BE2C (cell line): ENCODE measurements at regions not wholly inside any gene's neighbourhood (a gene's known extent, or its start where the extent isn't known, plus 50 kb on each side); places are given as distances from the start of the nearest gene placed in this dataset.

ENCODE experiments used
- DNase-seq: peaks from one replicate; pipeline ENCODE4 v3.0.0-alpha.2; 2020
- H3K27me3 ChIP-seq: fragments of 250-450 bp; sonication (Bioruptor Pico); 2 replicates; pipeline ENCODE4 v1.5.1; 2020; ENCODE audit warnings: mild to moderate bottlenecking
- H3K36me3 ChIP-seq: fragments of 250-450 bp; sonication (Bioruptor Pico); 2 replicates; pipeline ENCODE4 v1.5.1; 2020; ENCODE audit warnings: mild to moderate bottlenecking
- H3K4me1 ChIP-seq: fragments of 250-450 bp; sonication (Bioruptor Pico); 2 replicates; pipeline ENCODE4 v1.5.1; 2020
- H3K4me3 ChIP-seq: 2 replicates; pipeline ENCODE4 v1.5.1; 2011; ENCODE audit warnings: low read depth, low read length
- H3K9me3 ChIP-seq: fragments of 250-450 bp; sonication (Bioruptor Pico); 2 replicates; pipeline ENCODE4 v1.5.1; 2020
- TF ChIP-seq, protein P1 (sequence below): IDR thresholded peaks from 2 replicates; pipeline ENCODE4 v1.5.1; 2012; ENCODE audit warnings: mild to moderate bottlenecking, low read depth, low read length

DNA sequence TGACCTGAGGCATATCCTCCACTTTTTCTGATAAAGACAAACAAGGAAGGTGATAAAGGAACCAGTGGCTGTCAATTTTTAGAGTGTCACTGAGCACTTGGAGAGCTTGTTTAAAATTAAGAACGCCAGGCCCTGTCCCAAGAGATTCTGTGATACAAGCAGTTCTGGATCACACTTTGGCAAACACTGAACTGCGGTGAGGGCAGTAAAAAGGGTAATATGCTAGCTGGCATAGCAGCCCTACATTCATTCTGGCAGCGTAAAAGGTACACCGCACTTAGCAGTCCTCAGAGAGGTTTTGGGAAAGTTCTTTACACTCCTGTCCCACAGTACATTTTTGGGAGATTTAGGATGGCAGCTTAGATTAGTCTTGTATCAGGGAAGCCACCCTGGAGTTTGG lies 101.3 kb upstream of the CCDC150 start:
- Histone ChIP-seq H3K4me1 (peaks cover 18% of the 10 kb centered on the region), H3K36me3 (no peaks in the 10 kb centered on the region)

DNA sequence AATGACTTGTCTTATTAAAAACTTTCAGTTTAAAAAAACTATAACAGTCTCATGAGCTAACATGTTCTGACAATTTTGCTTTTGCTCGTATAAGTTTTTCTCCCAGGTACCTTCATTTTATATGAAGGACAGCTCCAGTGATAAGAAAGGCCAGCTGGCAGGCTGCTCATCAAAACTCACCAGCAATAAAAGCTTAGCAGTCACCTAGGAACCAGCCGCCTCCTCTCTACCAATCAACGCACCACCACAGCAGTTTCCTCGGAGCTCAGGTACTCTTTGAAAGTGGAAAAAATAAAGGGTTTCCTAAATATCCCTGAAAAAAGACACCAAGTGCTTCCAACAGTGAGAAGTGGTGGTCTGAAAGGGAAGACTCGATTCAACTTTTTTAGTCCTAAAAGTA lies 100.9 kb upstream of the CCDC150 start:
- TF ChIP-seq, protein P1, sequence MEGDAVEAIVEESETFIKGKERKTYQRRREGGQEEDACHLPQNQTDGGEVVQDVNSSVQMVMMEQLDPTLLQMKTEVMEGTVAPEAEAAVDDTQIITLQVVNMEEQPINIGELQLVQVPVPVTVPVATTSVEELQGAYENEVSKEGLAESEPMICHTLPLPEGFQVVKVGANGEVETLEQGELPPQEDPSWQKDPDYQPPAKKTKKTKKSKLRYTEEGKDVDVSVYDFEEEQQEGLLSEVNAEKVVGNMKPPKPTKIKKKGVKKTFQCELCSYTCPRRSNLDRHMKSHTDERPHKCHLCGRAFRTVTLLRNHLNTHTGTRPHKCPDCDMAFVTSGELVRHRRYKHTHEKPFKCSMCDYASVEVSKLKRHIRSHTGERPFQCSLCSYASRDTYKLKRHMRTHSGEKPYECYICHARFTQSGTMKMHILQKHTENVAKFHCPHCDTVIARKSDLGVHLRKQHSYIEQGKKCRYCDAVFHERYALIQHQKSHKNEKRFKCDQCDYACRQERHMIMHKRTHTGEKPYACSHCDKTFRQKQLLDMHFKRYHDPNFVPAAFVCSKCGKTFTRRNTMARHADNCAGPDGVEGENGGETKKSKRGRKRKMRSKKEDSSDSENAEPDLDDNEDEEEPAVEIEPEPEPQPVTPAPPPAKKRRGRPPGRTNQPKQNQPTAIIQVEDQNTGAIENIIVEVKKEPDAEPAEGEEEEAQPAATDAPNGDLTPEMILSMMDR: no peak
- DNase-seq: no peak
- no peaks in the 10 kb centered on the region for H3K36me3 ChIP-seq
- peaks cover 14% of the 10 kb centered on the region for H3K4me1 ChIP-seq
- no peaks in the 10 kb centered on the region for H3K27me3 ChIP-seq
- no peak overlapping the region for H3K4me3 ChIP-seq
- H3K9me3 ChIP-seq: no peaks in the 10 kb centered on the region

More for the DNA sequence above, 101.3 kb upstream of the CCDC150 start:
- TF ChIP-seq, protein P1: no peak
- no peaks in the 10 kb centered on the region for H3K27me3 ChIP-seq
- no peak for DNase-seq
- H3K9me3 ChIP-seq: no peaks in the 10 kb centered on the region
- H3K4me3 ChIP-seq: no peak overlapping the region

DNA sequence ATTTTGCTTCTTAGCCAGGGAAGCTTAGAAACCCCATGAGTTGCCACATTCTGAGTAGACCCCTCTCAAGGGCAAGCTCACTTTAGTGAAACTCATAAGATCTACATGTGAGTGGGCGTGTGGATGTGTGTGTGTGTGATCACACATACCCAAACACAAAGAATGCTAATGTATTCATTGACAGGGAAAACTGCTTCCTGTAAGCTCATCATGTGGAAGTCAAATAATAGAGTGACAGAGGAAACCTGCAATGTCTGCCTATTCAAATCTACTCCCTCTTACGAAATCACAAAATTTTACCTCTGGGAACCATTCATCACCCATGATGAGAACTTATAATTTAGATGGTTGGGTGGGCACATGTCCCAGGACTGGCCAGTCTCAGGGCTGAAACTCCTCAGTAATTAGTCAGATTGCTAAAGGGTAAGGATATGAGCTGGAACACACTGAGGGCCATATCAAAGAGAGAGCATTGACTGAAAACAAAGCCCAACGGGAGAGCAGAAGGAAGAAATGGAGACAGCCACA lies 94.5 kb upstream of the CCDC150 start:
- TF ChIP-seq, protein P1: no peak
- H3K36me3 ChIP-seq: no peaks in the 10 kb centered on the region
- DNase-seq: no peak
- no peaks in the 10 kb centered on the region for H3K27me3 ChIP-seq
- H3K4me1 ChIP-seq: no peaks in the 10 kb centered on the region
- H3K9me3 ChIP-seq: no peaks in the 10 kb centered on the region
- H3K4me3 ChIP-seq: no peak overlapping the region

DNA sequence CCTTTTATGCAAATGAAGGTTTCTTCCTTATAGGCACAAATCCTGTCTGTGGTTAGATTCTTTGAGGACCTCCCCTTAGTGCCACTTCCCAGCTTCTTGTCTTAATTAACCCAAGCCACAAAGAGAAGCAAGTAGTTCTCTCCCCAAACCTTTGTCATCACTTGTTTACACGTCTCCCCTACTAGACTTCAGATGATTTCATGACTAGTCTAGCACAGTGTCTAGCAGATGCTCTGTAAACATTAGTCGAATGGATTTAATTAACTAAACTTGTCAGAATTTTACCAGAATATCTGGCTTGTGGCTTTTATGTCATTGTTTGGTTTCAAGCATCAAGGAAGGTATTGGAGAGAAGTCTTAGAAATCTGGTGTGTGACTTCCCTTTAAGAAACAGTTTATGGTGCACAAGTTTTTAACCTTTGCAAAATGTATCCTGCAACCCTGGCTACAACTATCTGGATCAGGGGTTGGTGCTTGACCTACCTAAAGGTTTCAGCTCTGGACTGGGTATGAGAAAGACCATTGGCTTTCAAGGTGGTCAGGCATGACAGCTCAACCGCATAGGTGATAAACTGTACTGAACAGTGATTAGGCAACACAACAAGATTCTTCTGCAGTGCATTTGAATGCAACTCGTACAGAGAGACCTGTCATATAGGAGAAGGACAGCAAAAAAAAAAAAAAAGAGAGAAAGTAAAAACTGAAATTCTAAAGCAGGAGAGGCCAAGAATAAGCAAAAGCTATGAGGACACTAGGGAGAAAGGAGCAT lies 93.2 kb upstream of the CCDC150 start:
- no peak overlapping the region for H3K4me3 ChIP-seq
- H3K27me3 ChIP-seq: no peaks in the 10 kb centered on the region
- H3K36me3 ChIP-seq: no peaks in the 10 kb centered on the region
- H3K4me1 ChIP-seq: no peaks in the 10 kb centered on the region
- no peak for DNase-seq
- TF ChIP-seq, protein P1: no peak
- H3K9me3 ChIP-seq: no peaks in the 10 kb centered on the region

DNA sequence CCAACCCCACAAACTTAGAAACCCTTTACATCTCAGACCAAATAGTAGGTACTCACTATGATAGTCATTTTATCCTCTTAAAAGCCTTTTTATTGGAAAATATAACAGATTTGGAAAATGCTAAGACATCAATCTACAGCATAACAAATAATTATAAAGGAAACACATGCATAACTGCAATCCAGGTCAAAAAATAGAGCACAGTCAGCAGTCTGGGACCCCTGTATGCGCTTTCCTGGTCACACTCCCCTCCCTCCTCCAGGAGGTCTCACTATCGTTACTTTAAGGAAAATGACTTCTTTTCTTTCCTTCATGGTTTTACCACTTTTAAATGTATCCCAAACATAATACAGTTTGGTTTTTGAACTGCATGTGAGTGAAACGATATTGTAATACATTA lies 90.5 kb upstream of the CCDC150 start:
- no peak for DNase-seq
- Histone ChIP-seq H3K36me3 (no peaks in the 10 kb centered on the region), H3K4me3 (no peak overlapping the region), H3K4me1 (no peaks in the 10 kb centered on the region), H3K9me3 (no peaks in the 10 kb centered on the region), H3K27me3 (no peaks in the 10 kb centered on the region)
- TF ChIP-seq, protein P1: no peak

DNA sequence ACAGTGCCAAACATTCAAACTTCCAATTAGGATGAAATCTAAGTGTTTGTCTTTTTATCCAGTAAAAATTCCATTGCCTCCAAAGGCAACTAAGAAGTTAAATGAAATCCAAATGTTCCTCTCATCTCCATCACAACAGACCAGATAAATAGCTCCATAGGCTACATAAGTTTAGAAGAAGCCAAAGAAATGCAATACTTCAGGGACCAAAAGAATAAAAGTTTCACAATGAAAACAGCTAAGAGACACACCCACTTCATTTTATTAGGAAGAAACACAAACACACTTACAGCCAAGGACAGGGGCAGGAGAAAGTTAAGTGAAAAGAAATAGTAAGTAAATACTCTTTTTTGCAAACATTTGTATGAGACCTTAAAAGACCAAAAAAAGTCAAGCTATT lies 88.5 kb upstream of the CCDC150 start:
- no peaks in the 10 kb centered on the region for H3K9me3 ChIP-seq
- H3K36me3 ChIP-seq: no peaks in the 10 kb centered on the region
- no peak overlapping the region for H3K4me3 ChIP-seq
- no peaks in the 10 kb centered on the region for H3K4me1 ChIP-seq
- TF ChIP-seq, protein P1: no peak
- no peak for DNase-seq
- no peaks in the 10 kb centered on the region for H3K27me3 ChIP-seq
